ENCODE measurements at regions not wholly inside any gene's neighbourhood (a gene's known extent, or its start where the extent isn't known, plus 50 kb on each side); places are given as distances from the start of the nearest gene placed in this dataset.

DNA sequence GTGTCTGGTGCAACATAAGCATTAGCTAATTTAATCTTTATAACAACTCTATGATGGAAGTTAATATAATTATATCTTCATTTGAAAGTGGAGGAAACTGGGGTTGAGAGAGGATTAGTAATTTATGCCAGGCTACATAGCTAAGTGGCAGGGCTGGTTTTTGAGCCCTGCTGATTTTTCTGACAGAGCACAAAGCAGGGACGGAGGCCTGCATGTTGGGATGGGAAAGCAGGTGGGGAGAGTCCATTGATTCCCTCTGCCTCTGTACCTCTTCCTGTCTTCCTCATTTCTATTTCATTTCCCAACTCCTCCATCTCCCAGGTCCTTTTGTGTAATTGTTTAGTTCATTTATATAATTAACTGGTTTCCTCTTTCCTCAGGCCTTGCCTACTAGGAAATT, 251.6 kb upstream of the ZPLD1 start:
- TF ChIP-seq, protein P1, sequence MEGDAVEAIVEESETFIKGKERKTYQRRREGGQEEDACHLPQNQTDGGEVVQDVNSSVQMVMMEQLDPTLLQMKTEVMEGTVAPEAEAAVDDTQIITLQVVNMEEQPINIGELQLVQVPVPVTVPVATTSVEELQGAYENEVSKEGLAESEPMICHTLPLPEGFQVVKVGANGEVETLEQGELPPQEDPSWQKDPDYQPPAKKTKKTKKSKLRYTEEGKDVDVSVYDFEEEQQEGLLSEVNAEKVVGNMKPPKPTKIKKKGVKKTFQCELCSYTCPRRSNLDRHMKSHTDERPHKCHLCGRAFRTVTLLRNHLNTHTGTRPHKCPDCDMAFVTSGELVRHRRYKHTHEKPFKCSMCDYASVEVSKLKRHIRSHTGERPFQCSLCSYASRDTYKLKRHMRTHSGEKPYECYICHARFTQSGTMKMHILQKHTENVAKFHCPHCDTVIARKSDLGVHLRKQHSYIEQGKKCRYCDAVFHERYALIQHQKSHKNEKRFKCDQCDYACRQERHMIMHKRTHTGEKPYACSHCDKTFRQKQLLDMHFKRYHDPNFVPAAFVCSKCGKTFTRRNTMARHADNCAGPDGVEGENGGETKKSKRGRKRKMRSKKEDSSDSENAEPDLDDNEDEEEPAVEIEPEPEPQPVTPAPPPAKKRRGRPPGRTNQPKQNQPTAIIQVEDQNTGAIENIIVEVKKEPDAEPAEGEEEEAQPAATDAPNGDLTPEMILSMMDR (IDR thresholded peaks at IDR 0.05; ENCODE audit: insufficient read depth, low read length): no peak
- TF ChIP-seq, protein P2, sequence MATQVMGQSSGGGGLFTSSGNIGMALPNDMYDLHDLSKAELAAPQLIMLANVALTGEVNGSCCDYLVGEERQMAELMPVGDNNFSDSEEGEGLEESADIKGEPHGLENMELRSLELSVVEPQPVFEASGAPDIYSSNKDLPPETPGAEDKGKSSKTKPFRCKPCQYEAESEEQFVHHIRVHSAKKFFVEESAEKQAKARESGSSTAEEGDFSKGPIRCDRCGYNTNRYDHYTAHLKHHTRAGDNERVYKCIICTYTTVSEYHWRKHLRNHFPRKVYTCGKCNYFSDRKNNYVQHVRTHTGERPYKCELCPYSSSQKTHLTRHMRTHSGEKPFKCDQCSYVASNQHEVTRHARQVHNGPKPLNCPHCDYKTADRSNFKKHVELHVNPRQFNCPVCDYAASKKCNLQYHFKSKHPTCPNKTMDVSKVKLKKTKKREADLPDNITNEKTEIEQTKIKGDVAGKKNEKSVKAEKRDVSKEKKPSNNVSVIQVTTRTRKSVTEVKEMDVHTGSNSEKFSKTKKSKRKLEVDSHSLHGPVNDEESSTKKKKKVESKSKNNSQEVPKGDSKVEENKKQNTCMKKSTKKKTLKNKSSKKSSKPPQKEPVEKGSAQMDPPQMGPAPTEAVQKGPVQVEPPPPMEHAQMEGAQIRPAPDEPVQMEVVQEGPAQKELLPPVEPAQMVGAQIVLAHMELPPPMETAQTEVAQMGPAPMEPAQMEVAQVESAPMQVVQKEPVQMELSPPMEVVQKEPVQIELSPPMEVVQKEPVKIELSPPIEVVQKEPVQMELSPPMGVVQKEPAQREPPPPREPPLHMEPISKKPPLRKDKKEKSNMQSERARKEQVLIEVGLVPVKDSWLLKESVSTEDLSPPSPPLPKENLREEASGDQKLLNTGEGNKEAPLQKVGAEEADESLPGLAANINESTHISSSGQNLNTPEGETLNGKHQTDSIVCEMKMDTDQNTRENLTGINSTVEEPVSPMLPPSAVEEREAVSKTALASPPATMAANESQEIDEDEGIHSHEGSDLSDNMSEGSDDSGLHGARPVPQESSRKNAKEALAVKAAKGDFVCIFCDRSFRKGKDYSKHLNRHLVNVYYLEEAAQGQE (IDR thresholded peaks at IDR 0.05; ENCODE audit: insufficient replicate concordance, low read depth): no peak
- TF ChIP-seq POLR2AphosphoS5 (IDR thresholded peaks at IDR 0.05; ENCODE audit: low read depth) (no peak), SPI1 (IDR thresholded peaks at IDR 0.05; ENCODE audit: borderline replicate concordance, low read depth) (no peak)

Measured in HL-60 (cell line).